Fibroblast of skin of right quadriceps (primary cell): ENCODE measurements at regions not wholly inside any gene's neighbourhood (a gene's known extent, or its start where the extent isn't known, plus 50 kb on each side); places are given as distances from the start of the nearest gene placed in this dataset.

ENCODE experiments used
- DNase-seq: peaks from one replicate; pipeline ENCODE4 v3.0.0-alpha.2; 2013

DNA sequence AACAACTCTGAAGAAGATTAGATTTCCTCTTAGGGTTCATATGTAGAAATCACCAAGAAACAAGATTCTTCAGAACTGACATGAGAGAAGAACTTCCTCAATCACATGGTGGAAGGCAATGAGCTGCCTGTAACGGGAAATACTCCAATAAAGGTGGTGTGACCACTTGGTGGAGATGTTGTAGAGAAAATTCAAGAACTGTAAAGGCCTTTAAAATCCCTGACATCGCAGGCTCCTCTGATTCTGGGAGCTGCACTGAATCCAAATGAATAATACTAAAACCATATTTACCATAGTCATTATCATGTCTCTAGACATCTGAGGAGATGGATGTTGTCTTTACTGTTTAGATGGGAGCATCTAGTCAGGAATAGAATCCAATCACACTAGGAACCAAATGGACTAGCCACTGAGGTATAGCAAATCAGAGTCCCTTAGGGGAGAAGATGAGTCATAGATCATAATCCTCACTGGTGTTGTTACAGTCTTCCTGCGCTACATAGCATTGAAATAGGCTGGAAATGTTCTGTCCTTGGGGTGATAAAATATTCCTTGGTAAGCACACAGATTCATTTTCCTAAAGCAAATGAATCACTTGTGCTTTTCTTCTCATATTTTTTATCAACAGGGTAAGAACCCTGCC lies 321.6 kb upstream of the TENM4 start:
- DNase-seq: peak; percentile 20

DNA sequence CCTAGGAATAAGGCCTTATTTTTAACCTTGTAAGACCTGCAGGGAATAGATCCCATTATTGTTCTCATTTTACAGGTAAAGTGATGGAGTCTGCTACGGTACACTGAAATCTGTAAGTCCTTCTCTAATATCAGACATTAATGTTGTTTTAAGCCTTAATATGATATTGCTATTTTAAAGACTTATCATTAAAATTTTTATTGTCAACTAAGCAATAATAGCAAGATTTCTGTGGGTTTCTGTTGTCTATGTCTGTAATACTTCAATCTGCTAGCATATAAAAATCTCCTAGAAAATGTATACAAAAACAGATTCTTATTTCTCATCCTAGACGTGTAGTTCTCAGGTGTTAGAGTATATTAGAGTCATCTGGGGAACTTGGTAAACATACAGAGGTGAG lies 317.5 kb upstream of the TENM4 start:
- no peak for DNase-seq

DNA sequence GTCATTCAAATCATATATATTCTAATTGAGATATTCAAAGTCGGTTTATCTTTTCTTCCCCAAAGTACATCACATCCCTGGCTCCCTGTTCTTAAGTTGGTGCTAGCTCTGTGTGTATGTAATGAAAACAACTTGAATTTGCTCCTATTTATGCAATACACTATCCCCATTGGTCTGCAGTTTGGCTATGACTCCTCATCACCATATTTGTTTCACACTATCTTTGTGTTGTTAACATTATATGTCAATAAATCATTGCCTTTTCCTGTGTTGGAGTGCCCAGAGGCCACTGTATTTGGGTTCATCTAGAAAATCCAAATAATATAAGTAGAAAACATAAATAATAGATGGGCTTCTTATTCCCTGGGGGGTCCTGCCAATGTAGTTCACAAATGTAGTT lies 306.6 kb upstream of the TENM4 start:
- DNase-seq: no peak

DNA sequence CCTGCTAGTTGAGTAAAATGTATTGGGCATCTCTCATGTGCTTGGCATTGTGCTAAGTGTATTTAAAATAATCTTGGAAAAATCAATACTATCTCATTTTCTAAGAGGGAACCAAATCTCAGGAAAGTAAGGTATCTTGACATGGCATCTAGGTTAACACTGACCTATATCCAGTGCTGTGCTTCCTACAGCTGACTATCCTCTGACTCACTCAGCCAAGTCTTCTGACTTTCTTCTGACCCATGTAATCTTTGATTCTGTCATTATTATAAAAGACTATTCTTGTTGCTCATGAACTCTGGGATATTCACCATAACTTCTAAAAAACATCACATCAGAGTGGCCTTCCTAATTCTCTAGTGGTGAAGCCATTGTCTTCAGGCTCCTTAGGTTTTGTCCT lies 304.1 kb upstream of the TENM4 start:
- no peak for DNase-seq

DNA sequence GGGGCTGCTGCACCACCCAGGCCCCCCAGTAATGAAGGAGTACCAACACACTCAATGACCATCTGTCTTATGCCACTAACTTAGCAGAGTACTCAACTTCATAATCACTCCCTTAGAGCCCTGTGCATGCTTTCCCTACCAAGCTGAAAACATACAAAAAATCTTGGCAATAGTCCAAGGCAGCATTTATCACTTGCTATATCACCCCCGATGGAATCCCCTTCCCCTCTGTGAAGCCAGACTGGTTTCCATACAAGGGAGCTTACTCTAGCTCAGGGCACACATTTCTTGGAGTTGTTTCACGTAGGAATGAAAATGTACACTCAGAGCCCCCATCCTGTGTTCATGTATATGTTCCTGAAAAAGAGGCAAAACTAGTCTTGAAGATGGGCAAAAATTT lies 301.3 kb upstream of the TENM4 start:
- no peak for DNase-seq

DNA sequence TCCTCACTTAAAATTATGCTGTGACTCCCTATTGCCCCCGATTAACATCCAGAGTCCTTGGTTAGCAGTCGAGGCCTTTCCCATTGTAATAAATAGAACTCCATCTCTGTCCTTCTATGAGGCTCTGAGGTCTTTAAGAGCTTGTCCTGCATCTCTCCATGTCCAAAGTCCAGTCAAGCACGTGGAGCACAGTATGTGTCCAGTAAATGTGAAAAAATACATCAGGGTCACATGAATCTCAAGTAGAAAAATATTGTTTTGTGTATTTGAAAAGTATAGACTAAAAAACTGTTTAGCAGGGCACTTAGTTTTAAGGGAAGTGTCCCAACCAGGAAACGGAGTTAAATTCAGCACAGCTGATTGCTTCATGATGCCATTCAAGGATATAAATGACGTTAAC lies 298.8 kb upstream of the TENM4 start:
- DNase-seq: no peak

DNA sequence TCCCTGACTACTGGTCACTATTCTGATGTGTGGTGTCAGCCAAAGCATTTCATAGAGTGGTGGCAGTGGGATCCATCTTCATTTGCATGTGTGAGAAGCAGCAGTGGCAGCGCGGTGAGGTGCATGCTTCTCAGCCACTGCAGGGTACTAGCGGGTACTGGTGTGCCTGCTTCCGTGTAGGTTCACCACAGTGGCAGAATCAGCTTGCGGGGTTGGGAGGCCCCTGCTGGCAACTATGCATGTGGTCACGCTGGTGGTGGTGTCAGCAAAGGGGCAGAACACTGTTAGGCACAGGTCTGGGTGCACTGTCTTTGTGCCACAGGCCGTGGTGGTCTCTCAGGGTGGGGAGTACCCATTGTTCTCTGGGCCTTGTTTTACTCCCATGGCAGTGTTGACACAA lies 286.4 kb upstream of the TENM4 start:
- DNase-seq: no peak

DNA sequence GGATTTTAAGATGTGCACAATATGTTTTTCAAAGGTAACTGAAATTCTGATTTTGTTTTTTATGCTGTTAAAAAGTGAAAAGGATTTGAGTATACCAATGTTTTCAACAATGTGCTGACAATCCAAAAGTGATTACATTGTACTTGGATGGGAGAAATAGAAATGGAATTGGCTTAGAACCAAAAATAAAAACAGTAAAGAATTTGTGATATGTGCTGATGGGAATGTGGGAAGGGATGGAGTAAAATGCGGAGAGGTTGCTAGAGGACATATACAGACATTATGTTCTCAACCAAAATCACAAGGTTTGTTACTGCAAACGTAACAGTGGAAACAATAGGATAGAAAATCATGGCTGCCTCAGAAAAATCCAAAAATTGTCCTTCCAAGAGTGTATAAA lies 279.3 kb upstream of the TENM4 start:
- no peak for DNase-seq

DNA sequence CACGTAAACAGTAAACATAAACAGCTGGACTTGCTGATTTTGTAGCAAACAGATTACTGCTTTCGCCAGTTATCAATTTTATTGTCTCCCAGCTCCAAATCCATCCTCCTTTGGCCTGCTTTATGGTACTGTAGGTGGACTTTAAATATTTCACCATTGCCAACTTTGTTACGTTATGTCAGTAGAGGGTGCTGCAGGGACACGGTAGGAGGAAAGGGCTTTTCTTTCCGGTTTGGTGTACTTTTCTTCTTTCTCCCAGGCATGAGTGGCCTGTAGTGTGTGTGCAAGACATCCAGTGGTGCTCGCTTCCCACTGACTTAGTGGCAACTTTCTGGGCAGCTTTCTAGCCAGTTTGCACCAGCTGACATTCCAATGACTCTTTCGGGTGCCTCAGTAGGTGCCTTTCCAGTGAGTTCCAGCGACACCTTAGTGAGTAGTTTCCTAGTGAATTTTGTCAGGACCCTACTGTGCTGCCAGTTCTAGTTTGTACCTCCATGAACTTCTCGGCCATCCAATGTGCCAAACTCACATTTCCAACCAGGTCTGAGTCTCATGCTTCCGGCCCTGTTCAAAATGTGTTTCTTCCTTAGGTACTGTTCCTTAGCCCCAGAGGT lies 267.6 kb upstream of the TENM4 start:
- peak; percentile 48 for DNase-seq

DNA sequence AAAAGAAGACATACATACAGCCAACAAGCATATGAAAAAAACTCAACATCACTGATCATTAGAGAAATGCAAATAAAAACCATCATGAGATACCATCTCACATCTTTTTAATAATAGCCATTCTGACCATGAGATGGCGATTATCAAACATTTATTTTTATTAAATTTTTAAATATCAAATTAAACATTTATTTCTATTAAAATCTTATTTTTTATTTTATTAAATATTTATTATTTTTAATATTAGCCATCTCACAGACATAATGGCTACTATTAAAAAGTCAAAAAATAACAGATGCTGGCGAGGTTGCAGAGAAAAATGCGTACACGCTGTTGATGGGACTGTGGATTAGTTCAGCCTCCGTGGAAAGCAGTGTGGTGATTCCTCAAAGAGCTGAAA lies 264.8 kb upstream of the TENM4 start:
- DNase-seq: no peak

DNA sequence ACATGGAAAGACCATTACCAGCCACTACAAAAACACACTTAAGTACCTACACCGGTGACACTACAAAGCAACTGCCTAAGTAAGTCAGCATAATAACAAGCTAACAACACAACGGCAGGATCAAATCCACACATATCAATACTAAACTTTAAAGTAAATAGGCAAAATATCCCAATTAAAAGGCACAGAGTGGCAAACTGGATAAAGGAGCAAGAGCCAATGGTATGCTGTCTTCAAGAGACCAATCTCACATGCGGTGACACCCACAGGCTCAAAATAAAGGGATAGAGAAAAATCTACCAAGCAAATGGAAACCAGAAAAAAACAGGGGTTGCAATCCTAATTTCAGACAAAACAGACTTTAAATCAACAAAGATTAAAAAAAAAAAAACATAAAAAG lies 261.5 kb upstream of the TENM4 start:
- no peak for DNase-seq

DNA sequence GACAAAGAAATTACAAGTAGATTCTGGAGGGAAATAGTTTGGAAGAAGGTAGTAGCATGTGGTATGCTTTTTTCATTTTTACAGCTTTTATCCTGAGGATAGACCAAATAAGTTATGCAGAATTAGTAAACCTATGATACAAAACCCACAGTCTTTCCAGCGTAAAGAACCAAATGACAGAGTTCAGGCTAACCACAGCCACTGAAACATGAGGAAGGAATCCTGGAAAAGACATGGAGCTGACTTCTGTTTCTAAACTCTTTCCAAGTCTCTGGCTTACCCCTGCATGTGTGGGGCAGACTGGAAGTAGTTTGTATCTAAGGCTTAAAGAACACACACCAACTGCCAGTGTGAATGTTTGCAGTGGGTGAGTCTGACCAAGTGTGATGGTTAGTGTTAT lies 258.4 kb upstream of the TENM4 start:
- peak; percentile 15 for DNase-seq

DNA sequence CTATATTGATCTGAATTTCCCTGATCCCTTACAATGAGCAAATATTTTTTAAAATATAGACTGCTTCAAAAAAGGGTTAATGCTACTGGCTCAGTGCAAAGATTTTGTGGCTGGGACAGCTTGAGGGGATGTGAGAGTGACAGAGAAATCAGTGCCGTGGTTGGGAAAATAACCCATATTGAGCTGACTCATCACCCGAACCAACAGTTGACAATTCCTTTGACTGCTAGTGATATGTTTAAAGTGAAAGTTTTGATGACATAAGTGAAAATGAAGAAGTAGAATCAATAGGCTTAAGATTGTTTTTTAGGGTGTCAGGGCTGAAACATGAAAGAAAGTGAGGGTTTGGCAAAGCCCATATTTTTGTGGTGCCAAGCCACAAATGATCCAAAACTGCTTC lies 257.1 kb upstream of the TENM4 start:
- DNase-seq: no peak

DNA sequence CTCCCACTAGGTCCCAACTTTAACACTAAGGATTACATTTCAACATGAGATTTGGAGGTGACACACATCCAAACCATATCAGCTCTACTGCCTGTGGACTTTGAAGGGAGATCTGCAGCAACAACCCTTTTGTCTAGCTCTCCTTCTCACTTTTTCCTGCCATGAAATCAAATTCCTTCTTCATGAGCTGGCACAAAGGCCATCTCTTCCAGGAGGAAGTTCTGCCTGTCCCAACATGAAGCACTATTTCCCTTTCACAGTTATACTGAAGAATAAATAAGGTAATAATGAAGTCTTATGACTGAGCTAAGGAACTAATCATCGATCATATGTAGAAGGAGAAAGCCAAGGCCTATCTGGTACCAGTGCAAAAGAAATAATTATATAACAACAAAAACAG lies 253.5 kb upstream of the TENM4 start:
- DNase-seq: no peak

DNA sequence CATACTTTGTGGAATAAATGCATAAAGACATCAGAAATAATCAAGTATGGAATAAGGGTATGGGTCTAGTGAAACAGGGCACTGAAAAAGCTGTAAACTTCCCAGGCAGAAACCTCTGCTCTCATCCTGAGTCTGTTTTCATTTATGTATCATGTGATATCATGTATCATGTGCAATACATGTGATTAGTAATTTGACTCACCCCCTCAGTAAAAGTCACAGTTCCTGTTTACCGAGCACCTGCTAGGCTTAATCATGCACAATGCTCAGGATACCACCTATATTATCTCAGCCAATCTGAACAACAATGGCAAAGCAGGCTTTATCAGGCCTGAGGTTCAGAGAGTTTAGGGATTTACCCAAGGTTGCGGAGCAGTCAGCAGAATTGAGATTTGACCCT lies 250.6 kb upstream of the TENM4 start:
- DNase-seq: no peak

DNA sequence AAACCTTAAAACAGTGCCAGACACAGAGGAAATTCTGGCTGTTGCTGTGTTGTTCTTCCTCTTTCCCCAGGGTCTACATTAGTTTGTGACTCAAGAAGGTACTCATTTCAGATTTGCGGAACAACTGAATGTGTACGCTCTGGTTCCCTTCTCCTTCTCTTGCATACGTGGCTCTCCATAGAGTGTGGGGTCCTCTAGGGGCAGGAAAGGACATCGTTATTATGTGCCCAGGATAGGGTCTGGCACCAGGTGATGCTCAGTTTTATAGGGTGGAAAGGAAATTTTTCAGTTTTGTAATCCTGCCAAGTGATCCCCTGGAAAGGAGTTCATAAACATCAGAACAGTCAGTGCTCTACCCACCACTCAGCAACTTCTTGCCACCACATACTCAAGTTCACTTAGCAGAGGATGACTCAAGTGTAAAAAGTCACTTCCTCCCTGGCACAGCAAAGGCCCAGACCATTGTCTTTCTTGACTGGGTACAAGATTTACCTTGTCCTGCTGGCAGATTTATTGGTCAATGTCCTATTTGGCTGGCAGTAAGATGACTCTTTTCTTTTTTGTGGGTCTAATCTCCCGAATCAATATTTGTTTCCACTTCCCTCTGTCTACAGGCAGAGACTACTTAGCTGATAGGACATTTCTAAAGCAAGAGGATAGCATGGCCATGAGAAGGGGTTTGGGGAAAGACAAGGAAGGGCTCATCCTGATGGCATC lies 246.0 kb upstream of the TENM4 start:
- no peak for DNase-seq

DNA sequence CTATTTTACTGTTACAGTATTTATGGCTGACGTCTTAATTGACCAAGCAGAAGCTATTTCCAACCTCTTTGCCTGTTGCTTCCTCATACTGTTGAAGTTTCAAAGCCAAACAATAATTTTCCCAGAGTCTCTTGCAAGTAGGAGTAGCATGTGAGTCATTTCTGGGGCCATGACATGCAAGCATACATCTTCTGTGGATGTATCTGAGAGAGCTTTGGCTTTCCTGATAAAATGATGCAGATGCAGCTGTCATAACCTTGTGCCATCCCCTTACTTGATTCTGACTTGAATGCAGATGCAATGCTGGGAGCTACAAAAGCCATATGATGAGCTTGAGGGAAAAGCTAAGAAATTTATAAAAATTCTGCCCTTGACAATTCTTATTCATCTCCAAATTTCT lies 243.1 kb upstream of the TENM4 start:
- no peak for DNase-seq

DNA sequence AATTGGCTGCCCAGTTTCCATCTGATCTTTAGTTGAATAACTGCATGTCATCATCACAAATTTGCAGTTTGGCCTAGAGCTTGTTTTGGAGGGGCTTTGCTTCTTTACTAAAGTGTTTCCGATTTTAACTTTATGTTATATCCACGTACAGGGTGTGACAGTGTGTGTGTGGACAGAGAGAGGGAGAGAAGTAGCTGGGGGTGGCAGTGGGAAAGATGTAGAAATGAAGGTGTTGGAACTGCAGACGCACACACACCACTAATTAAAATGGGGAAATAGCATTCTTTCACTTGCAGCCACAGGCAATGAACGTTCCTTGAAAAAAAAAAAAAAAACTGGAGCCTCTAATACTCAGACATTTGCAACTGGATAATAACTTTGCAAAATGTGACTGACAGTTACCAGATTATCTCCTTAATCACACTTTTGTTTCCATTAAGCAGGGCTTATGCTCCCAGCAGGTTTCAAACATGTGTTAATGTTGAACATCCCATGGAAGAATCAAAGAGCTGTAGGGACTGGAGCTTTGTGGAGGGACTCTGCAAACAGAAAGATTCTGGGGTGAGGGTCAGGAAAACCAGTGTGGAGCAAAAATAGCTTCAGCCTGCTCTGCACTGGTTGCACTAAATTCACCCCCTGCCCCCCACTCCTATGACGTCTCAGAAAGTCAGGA lies 238.1 kb upstream of the TENM4 start:
- no peak for DNase-seq

DNA sequence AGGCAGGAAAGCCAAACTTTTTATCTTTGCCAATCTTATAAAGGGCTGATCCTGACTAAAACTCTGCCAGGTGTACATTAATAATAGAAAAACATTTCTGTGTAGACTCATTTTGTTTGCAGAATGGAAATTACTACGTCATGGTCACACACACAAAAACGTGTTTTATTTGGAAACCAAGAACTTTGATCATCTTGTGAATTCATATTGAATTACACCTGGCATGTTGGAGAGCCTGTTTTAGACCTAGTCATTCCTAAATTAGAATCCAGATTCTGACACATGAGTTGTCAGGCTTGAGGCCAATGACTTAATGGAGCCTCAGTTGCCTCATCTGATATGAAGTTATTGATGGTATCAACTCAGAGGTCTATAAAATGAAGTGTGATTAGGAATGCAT lies 235.6 kb upstream of the TENM4 start:
- no peak for DNase-seq

DNA sequence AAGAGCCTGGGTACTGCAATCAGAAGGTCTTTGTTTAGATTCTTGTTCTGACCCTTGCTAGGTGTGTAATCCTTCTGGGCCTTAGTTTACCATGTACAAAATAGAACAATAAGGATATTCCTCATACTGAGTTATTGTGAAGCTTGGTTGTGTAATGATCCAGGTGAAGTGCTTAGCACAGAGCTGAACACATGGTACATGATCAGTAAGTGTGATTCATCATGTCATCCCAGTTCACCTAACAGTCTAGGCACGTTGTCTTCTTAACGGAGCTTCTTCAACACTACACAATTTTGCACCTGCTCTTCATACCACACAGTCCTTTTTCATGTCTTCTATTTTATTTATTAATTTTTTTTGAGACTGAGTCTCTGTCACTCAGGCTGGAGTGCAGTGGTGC lies 234.3 kb upstream of the TENM4 start:
- no peak for DNase-seq

DNA sequence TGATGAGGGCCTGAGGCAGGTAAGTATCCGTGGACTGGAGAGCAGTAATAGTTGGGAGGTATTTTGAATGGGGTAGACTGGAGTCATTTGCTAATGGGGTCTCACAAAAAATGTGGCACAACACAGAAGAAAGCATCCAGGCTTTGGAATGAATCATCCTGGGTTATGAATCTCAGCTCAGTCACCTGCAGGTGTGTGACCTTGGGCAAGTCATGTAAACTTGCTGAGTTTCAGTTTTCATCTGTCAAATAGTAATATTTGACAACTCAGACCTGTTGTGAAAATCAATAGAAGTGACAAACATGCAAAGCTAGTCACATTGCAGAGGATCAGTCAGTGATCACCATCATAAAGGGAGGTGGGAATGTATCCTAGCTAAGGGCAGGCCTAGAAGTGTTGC lies 232.0 kb upstream of the TENM4 start:
- DNase-seq: no peak

DNA sequence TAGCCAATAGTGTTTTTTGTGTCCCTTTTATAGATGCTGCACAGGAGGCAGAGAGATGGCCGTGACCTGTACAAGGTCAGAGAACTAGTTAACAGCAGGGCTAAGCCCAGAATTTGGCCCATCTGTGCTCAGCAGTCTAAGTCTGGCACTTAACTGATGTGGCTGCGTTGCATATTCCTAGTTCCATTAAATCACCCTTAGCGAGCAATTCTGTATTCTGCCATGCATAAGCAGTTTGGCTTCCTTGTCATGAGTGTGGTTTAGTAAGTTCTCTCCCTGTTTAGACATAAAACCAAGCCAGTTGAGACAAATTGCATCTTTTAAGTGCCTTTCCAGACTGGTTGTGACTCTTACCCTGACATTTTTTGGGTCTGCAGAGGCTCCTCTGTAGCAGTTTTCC lies 230.6 kb upstream of the TENM4 start:
- DNase-seq: no peak

DNA sequence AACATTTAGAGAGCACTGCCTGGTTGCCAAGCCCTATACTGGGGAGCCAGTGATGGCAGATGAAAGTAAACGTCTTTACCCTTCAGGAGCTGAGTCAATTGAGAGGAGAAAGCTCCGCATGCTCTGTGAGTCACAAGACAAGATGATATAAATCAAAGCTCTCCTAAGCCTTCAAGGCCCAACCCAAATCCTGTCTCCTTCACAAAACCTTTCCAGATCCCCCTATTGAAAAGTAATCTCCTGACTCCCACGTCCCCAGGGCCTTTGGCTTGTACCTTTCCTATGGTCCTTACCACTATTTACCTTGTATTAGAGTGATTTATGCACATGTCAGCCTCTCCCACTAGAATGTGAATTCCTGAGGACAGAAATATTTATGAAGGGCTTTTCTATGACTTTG lies 230.1 kb upstream of the TENM4 start:
- no peak for DNase-seq

DNA sequence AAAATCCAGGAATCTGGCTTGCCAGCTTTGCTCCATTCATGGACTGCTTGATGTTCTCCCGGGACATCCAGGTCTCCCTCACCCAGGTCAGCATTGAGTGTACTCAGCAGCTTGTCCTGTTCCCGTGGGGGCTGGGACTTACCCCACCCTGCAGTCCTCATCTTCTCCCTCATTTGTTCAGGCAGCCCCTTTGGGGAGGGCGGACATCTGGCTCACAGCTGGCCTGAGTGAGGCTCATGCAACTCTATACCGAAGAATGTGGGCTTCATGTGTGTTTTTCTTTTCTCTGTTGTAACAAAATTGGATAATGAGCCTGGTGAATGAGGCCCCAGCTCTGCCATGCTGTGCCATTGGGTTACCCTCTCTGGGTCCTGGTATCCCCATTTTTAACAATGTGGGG lies 227.7 kb upstream of the TENM4 start:
- no peak for DNase-seq
